GM21528 (cell line): ENCODE measurements at regions not wholly inside any gene's neighbourhood (a gene's known extent, or its start where the extent isn't known, plus 50 kb on each side); places are given as distances from the start of the nearest gene placed in this dataset.

Source experiments
- ATAC-seq: cut with Tn5 transposase; IDR thresholded peaks from one replicate; pipeline ENCODE4 v1.9.1; 2021; ENCODE audit warnings: mild to moderate bottlenecking, moderate library complexity; ENCODE audit not compliant: unreplicated experiment, low FRiP score

GRCh38 chr2:2642906-2643890, 312.1 kb upstream of the MYT1L start:
- ATAC-seq = no peak

GRCh38 chr2:2641541-2642410, 310.7 kb upstream of the MYT1L start:
- ATAC-seq = no peak

GRCh38 chr2:2640818-2641217, 309.7 kb upstream of the MYT1L start:
- ATAC-seq = no peak

- no peak for ATAC-seq
Measured at GRCh38 chr2:2640371-2640770, 309.3 kb upstream of the MYT1L start.

GRCh38 chr2:2639251-2640139, 308.4 kb upstream of the MYT1L start:
- ATAC-seq = no peak

- ATAC-seq = no peak
Measured at GRCh38 chr2:2638547-2639220, 307.6 kb upstream of the MYT1L start.

GRCh38 chr2:2636813-2637212, 305.7 kb upstream of the MYT1L start:
- no peak for ATAC-seq

- no peak for ATAC-seq
Measured at GRCh38 chr2:2635025-2635528, 304.0 kb upstream of the MYT1L start.

GRCh38 chr2:2633017-2633416, 301.9 kb upstream of the MYT1L start:
- no peak for ATAC-seq

GRCh38 chr2:2623939-2624338, 292.9 kb upstream of the MYT1L start:
- ATAC-seq = no peak

GRCh38 chr2:2621855-2622254, 290.8 kb upstream of the MYT1L start:
- ATAC-seq = no peak

- ATAC-seq = no peak
Measured at GRCh38 chr2:2620604-2621003, 289.5 kb upstream of the MYT1L start.

- ATAC-seq = no peak
Measured at GRCh38 chr2:2619995-2620394, 288.9 kb upstream of the MYT1L start.

GRCh38 chr2:2614452-2614851, 283.4 kb upstream of the MYT1L start:
- no peak for ATAC-seq

- peak; percentile 99 for ATAC-seq
Measured at GRCh38 chr2:2613279-2614199, 282.5 kb upstream of the MYT1L start.

- no peak for ATAC-seq
Measured at GRCh38 chr2:2610751-2611150, 279.7 kb upstream of the MYT1L start.

- ATAC-seq = no peak
Measured at GRCh38 chr2:2600366-2600765, 269.3 kb upstream of the MYT1L start.

GRCh38 chr2:2599441-2599840, 268.4 kb upstream of the MYT1L start:
- ATAC-seq = no peak

- no peak for ATAC-seq
Measured at GRCh38 chr2:2597712-2598111, 266.6 kb upstream of the MYT1L start.
